ENCODE measurements at regions not wholly inside any gene's neighbourhood (a gene's known extent, or its start where the extent isn't known, plus 50 kb on each side); places are given as distances from the start of the nearest gene placed in this dataset.

DNA sequence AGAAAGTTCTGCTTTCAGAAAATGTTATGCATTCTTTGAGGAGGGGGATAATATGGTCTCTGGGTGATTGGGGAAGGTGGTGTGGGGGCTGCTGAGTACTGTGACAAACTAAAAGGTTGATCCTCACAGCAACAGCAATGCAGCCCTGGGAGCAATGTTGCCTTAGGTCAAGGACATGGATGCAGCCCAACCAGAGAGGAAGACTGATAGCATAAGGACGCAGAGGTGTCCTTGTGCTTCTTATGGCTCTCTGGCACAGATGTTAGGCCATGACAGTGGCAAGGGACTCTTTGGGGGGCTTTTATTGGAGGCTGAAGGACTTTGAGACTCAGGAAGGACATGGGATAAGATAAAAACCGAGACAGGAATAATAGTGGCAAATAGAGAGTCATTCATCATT is 186.2 kb upstream of the PHACTR1 start:
- DNase-seq = no peak
- Histone ChIP-seq H3K4me3 (no peak overlapping the region), H3K36me3 (no peaks in the 10 kb centered on the region), H3K4me1 (no peaks in the 10 kb centered on the region), H3K27ac (no peak overlapping the region), H3K27me3 (no peaks in the 10 kb centered on the region), H3K9me3 (no peaks in the 10 kb centered on the region)
- WGBS, 2 donors = 73 to 76% methylated on average over 2 of the region's 2 CpGs
- intact Hi-C loops (cut with DNase I) = no loop called here
- TF ChIP-seq, protein P1, sequence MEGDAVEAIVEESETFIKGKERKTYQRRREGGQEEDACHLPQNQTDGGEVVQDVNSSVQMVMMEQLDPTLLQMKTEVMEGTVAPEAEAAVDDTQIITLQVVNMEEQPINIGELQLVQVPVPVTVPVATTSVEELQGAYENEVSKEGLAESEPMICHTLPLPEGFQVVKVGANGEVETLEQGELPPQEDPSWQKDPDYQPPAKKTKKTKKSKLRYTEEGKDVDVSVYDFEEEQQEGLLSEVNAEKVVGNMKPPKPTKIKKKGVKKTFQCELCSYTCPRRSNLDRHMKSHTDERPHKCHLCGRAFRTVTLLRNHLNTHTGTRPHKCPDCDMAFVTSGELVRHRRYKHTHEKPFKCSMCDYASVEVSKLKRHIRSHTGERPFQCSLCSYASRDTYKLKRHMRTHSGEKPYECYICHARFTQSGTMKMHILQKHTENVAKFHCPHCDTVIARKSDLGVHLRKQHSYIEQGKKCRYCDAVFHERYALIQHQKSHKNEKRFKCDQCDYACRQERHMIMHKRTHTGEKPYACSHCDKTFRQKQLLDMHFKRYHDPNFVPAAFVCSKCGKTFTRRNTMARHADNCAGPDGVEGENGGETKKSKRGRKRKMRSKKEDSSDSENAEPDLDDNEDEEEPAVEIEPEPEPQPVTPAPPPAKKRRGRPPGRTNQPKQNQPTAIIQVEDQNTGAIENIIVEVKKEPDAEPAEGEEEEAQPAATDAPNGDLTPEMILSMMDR (IDR thresholded peaks at IDR 0.05) = no peak
- TF ChIP-seq POLR2A (IDR thresholded peaks at IDR 0.05) = no peak

DNA sequence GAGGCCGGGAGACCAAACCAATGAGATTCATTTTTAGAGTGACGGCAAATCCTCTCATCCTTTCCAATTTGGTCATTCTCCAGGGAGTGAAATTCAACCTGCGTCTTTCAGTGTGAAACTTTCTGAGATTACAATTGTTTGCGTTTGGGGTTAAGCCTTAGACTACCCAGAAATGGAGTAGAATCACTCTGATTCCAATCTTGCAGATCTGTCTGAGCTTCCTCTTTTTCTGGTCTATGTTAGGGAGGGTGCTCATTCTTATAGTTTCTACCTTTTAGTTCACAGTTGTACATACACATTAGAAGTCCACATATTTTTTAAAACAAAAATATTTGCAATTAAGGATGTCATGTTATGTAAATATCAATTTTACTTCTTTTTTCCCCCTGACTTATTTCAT is 183.0 kb upstream of the PHACTR1 start:
- intact Hi-C loops (cut with DNase I) = no loop called here
- no peak for TF ChIP-seq POLR2A (IDR thresholded peaks at IDR 0.05)
- TF ChIP-seq, protein P1 (IDR thresholded peaks at IDR 0.05) = no peak
- 79 to 88% methylated on average over 4 of the region's 4 CpGs for WGBS, 2 donors
- Histone ChIP-seq H3K4me1 (no peaks in the 10 kb centered on the region), H3K9me3 (no peaks in the 10 kb centered on the region), H3K4me3 (no peak overlapping the region), H3K27ac (no peak overlapping the region), H3K27me3 (no peaks in the 10 kb centered on the region), H3K36me3 (no peaks in the 10 kb centered on the region)
- no peak for DNase-seq

DNA sequence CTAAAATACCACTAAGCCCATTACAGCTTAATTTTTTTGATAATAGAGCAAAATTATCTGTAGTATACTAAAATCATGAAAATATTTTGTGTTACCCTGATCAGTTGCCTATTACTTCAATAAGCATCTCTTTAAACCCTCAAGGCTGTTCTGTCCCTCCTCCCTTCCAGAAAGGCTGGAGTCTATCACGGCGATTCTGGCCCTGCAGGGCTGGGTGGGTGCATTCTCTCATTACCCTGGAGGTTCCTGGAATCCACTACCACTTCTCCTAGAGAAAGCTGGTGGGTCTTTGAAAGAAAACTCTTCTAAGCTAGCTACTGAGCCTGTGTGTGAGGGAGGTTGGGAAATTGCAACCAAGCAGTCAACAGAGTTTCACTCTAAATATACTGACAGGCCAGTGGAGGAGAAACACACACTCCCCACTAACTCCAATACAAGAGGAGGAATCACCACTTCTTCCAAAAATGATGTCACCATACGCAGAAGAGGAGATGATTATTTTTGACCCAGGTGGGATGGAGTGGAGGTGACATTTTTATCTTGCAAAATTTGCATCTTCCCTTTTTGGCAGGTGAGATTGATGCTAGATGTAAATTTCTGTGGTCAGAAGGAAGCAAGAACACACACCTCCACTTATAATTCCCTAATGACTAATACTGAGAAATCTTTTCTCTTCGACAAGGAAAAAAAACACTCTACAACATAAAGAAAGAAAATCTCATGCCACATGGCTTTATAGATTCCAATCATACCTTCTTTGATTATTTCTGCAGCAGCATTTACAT is 182.3 kb upstream of the PHACTR1 start:
- Histone ChIP-seq H3K36me3 (no peaks in the 10 kb centered on the region), H3K4me3 (no peak overlapping the region), H3K27ac (no peak overlapping the region), H3K9me3 (no peaks in the 10 kb centered on the region), H3K27me3 (no peaks in the 10 kb centered on the region), H3K4me1 (no peaks in the 10 kb centered on the region)
- WGBS, 2 donors = 67 to 71% methylated on average over 4 of the region's 4 CpGs
- TF ChIP-seq, protein P1 (IDR thresholded peaks at IDR 0.05) = no peak
- TF ChIP-seq POLR2A (IDR thresholded peaks at IDR 0.05) = no peak
- no peak for DNase-seq
- intact Hi-C loops (cut with DNase I) = no loop called here

DNA sequence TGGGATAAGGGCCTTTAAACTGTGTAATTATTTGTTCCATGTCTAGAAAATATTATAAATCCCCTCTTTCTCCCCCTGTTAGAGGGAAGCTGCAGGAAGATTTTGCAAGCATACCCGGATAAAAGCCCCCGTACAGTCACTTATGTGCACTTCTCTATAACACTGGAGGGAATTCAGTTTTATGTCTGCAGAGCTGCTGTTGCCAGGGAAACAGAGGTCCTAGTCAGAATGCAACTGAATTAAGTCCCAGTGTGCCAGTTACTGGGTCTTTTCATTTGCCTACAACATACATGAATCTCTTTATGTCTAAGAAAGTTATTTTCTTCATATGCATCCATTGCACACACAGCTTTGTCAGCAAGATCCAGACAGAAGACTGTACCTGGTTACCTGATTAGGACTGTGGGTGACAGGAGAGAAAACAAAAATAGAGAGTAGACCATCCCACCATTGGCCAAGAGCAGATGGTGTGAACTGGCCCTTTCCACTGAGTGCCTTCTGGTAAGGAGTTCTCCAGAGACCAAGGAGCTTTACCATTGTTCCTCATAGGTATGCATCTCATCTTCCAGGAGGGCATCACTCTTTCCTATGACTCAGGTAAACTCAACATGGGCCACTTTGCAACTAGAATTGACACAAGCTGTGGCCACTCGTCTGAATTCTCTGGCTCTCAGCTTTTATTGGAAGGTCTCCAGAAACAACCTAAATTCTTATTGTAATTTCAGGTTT is 180.8 kb upstream of the PHACTR1 start:
- H3K27ac ChIP-seq = no peak overlapping the region
- H3K27me3 ChIP-seq = no peaks in the 10 kb centered on the region
- H3K4me3 ChIP-seq = no peak overlapping the region
- WGBS, 2 donors = 68 to 71% methylated on average over 3 of the region's 3 CpGs
- H3K9me3 ChIP-seq = no peaks in the 10 kb centered on the region
- no peaks in the 10 kb centered on the region for H3K4me1 ChIP-seq
- DNase-seq = no peak
- TF ChIP-seq, protein P1 (IDR thresholded peaks at IDR 0.05) = no peak
- no peak for TF ChIP-seq POLR2A (IDR thresholded peaks at IDR 0.05)
- intact Hi-C loops (cut with DNase I) = no loop called here
- H3K36me3 ChIP-seq = no peaks in the 10 kb centered on the region

DNA sequence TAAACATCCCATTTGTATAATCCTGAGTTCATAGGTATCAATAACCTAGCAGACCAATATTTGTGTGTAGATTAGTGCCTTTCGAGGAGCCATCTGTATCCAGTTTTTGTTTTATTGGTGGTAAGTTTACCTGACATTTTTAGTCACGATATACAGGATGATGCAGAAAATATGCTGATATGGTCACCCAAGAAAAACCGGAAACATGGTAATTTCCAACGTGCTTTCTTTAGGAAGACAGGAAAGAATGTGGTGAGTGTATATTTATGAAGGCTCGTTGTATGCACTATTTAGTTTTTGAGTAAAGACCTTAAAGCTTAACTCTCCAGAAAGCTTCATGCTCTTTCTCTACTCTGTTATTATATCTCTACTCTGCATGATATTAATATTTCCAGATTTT is 180.2 kb upstream of the PHACTR1 start:
- no peaks in the 10 kb centered on the region for H3K4me1 ChIP-seq
- DNase-seq = no peak
- no peaks in the 10 kb centered on the region for H3K36me3 ChIP-seq
- H3K4me3 ChIP-seq = no peak overlapping the region
- TF ChIP-seq, protein P1 (IDR thresholded peaks at IDR 0.05) = no peak
- no peak for TF ChIP-seq POLR2A (IDR thresholded peaks at IDR 0.05)
- H3K27me3 ChIP-seq = no peaks in the 10 kb centered on the region
- H3K27ac ChIP-seq = no peak overlapping the region
- WGBS, 2 donors = 59 to 75% methylated on average over 5 of the region's 5 CpGs
- no peaks in the 10 kb centered on the region for H3K9me3 ChIP-seq
- intact Hi-C loops (cut with DNase I) = no loop called here

All from esophagus squamous epithelium (tissue), 5 donors.